K562 (cell line): ENCODE measurements at regions not wholly inside any gene's neighbourhood (a gene's known extent, or its start where the extent isn't known, plus 50 kb on each side); places are given as distances from the start of the nearest gene placed in this dataset.

Experiments
- ATAC-seq: fragments of 200-7000 bp; cut with Tn5 transposase; 3 replicates; pipeline ENCODE4 v1.9.1; 2020; ENCODE audit warnings: moderate library complexity
- BruUV-seq: library from RNA; stranded (reverse); fragments of 400-500 nt; replicated peaks from 2 replicates; lab custom pipeline; 2021; lab: Mats Ljungman, UMichigan
- CTCF ChIA-PET: fragments of 300-600 bp; formaldehyde crosslinking; extraction: SDS; loops from one replicate; lab custom pipeline; 2021; ENCODE audit warnings: low intra/inter-chr PET ratio; lab: Yijun Ruan, JAX
- POLR2A ChIA-PET: fragments of 300-600, 350-650 bp; sonication (Branson Sonifier 250); formaldehyde crosslinking; extraction: SDS; loops from one replicate; lab custom pipeline; 2021; ENCODE audit warnings: antibody characterized with exemption, inconsistent platforms; lab: Yijun Ruan, JAX
- DNase-seq, 4 experiments: peaks; one replicate each; pipeline versions ENCODE4 v3.0.0 to v3.0.0-alpha.2; 2011 to 2018; ENCODE audit warnings: low spot score in 3 of 4, mixed read lengths in 3 of 4; ENCODE audit errors: extremely low read depth in 1 of 4
- FAIRE-seq: peaks from 2 replicates; lab custom pipeline; 2011; peaks lifted over from hg19 to GRCh38; lab: Jason Lieb, UNC
- H2AFZ ChIP-seq: 2 replicates; pipeline ENCODE4 v1.6.0; 2011; ENCODE audit warnings: low read depth, low read length, control low read depth, inconsistent platforms
- H3K27ac ChIP-seq: fragments of 200-600 bp; 3 replicates; pipeline ENCODE4 v1.8.0; 2011; ENCODE audit warnings: low read depth, mild to moderate bottlenecking, control low read depth, inconsistent platforms, low read length, moderate library complexity, mixed read lengths; ENCODE audit errors: extremely low read depth
- H3K27me3 ChIP-seq, 2 experiments: fragments of 300-600 bp in 1 of 2; 2 replicates in 1 of 2; 3 replicates in 1 of 2; pipeline versions ENCODE4 v1.6.0 to v1.8.0; 2011; ENCODE audit warnings: inconsistent platforms in 2 of 2, low read length in 2 of 2, mild to moderate bottlenecking in 1 of 2, mixed read lengths in 1 of 2, moderate library complexity in 1 of 2; ENCODE audit not compliant: control insufficient read depth in 2 of 2, insufficient read depth in 2 of 2
- H3K36me3 ChIP-seq: fragments of 300-600 bp; 3 replicates; pipeline ENCODE4 v1.8.0; 2011; ENCODE audit warnings: mild to moderate bottlenecking, low read length, inconsistent platforms; ENCODE audit not compliant: control insufficient read depth, insufficient read depth
- H3K4me1 ChIP-seq, 2 experiments: fragments of 200-600 bp in 1 of 2; replicated peaks in 1 of 2; 2 replicates in 1 of 2; 3 replicates in 1 of 2; pipeline versions ENCODE4 v1.5.1 to v1.8.0; 2011; ENCODE audit warnings: inconsistent platforms in 2 of 2, low read length in 2 of 2, mild to moderate bottlenecking in 1 of 2, mixed read lengths in 1 of 2, moderate library complexity in 1 of 2; ENCODE audit not compliant: control insufficient read depth in 2 of 2, insufficient read depth in 2 of 2
- H3K4me2 ChIP-seq: 2 replicates; pipeline ENCODE4 v1.6.1; 2011; ENCODE audit warnings: low read length, control low read depth, inconsistent platforms, mixed read lengths; ENCODE audit not compliant: insufficient read depth
- H3K4me3 ChIP-seq: fragments of 200-600 bp; sonication (generic), shearing (Covaris generic); 2 replicates; pipeline ENCODE4 v1.5.1; 2016; ENCODE audit warnings: control low read depth, inconsistent platforms
- H3K79me2 ChIP-seq: fragments of 200-600 bp; 3 replicates; pipeline ENCODE4 v1.8.0; 2011; ENCODE audit warnings: low read length, inconsistent platforms; ENCODE audit not compliant: control insufficient read depth, insufficient read depth
- H3K9ac ChIP-seq, 2 experiments: 2 replicates each; pipeline versions ENCODE4 v1.6.0 to v1.6.1; 2011; ENCODE audit warnings: low read depth in 2 of 2, low read length in 2 of 2, control low read depth in 1 of 2, inconsistent platforms in 1 of 2, mild to moderate bottlenecking in 1 of 2, mixed read lengths in 1 of 2; ENCODE audit not compliant: insufficient read depth in 1 of 2
- H3K9me1 ChIP-seq: one replicate; pipeline ENCODE4 v1.6.0; 2011; ENCODE audit warnings: inconsistent platforms, mild to moderate bottlenecking, low read length, moderate library complexity; ENCODE audit not compliant: control insufficient read depth, insufficient read depth
- H3K9me3 ChIP-seq: replicated peaks from 2 replicates; pipeline ENCODE4 v1.5.1; 2011; ENCODE audit warnings: low read depth, low read length, inconsistent platforms; ENCODE audit not compliant: control insufficient read depth, insufficient read depth
- H4K20me1 ChIP-seq: replicated peaks from 2 replicates; pipeline ENCODE4 v1.6.1; 2011; ENCODE audit warnings: low read length, inconsistent platforms, mixed read lengths; ENCODE audit not compliant: control insufficient read depth, insufficient read depth
- CCAR2 ChIP-seq: fragments of 200-400 bp; formaldehyde crosslinking; IDR thresholded peaks from 2 replicates; pipeline ENCODE4 v1.6.1; 2017; ENCODE audit warnings: mild to moderate bottlenecking, low read depth, low read length
- MCM7 ChIP-seq, 2 experiments: fragments of 450-650 bp; IDR thresholded peaks; 2 replicates each; pipeline ENCODE4 v1.6.1; 2016 to 2018
- MED1 ChIP-seq: sonication (generic); formaldehyde crosslinking; IDR thresholded peaks from 2 replicates; pipeline ENCODE4 v1.8.1; 2023; ENCODE audit warnings: missing genetic modification reagents, borderline replicate concordance
- POLR3A ChIP-seq: IDR thresholded peaks from 2 replicates; pipeline ENCODE4 v1.6.1; 2011; ENCODE audit warnings: borderline replicate concordance, mild to moderate bottlenecking, moderate library complexity; ENCODE audit not compliant: insufficient read length, insufficient read depth; ENCODE audit errors: extremely low read depth
- RUNX1 ChIP-seq: sonication (generic); IDR thresholded peaks from 2 replicates; pipeline ENCODE4 v1.6.1; 2016; ENCODE audit warnings: antibody characterized with exemption, low read depth
- SETDB1 ChIP-seq: IDR thresholded peaks from one replicate; pipeline ENCODE4 v1.6.1; 2012; ENCODE audit warnings: low read length, control low read depth, inconsistent platforms
- TEAD4 ChIP-seq, 2 experiments: sonication (generic) in 1 of 2; formaldehyde crosslinking in 1 of 2; IDR thresholded peaks; 2 replicates each; pipeline versions ENCODE4 v1.6.1 to v1.8.0; 2012 to 2022; ENCODE audit warnings: borderline replicate concordance in 1 of 2, inconsistent platforms in 1 of 2, low read length in 1 of 2, mild to moderate bottlenecking in 1 of 2, missing genetic modification reagents in 1 of 2
- TFE3 ChIP-seq: fragments of 450-650 bp; formaldehyde crosslinking; IDR thresholded peaks from 2 replicates; pipeline ENCODE4 v1.4.0; 2020; ENCODE audit warnings: mild to moderate bottlenecking, mixed read lengths
- ZNF586 ChIP-seq: fragments of 450-650 bp; formaldehyde crosslinking; conservative IDR thresholded peaks from 2 replicates; pipeline ENCODE4 v1.4.0; 2020; ENCODE audit warnings: mild to moderate bottlenecking, moderate library complexity
- ZNF707 ChIP-seq: fragments of 250-450 bp; sonication (Bioruptor Pico); conservative IDR thresholded peaks from 2 replicates; pipeline ENCODE4 v1.8.0; 2022; ENCODE audit warnings: inconsistent platforms, mild to moderate bottlenecking, moderate library complexity
- ZNF75A ChIP-seq: fragments of 450-650 bp; formaldehyde crosslinking; IDR thresholded peaks from 2 replicates; pipeline ENCODE4 v1.4.0; 2020; ENCODE audit warnings: mild to moderate bottlenecking
- ZZZ3 ChIP-seq: fragments of 450-650 bp; IDR thresholded peaks from 2 replicates; pipeline ENCODE4 v1.6.1; 2016; ENCODE audit warnings: antibody characterized with exemption, mild to moderate bottlenecking, moderate library complexity
- WGBS: fragments of 100-300 bp; shearing (Covaris generic); methylation state at CpG from one replicate; pipeline ENCODE4 v1.1.6; 2016; ENCODE audit warnings: low coverage, mixed read lengths; ENCODE audit not compliant: insufficient coverage; ENCODE audit errors: missing lambda C conversion rate; 5-methylcytosine and 5-hydroxymethylcytosine counted together
- in situ Hi-C: fragments of 300-500 bp; cut with MboI; formaldehyde crosslinking; loops from 4 replicates; pipeline ENCODE4 v1.15.0; 2018; ENCODE audit warnings: inconsistent platforms, mixed read lengths
- intact Hi-C: fragments of 100-400 bp; cut with micrococcal nuclease; formaldehyde crosslinking; loops from 2 replicates; pipeline ENCODE4 v1.14.2; 2022
- TF ChIP-seq, protein P1 (sequence below), 2 experiments: fragments of 450-650 bp; formaldehyde crosslinking in 1 of 2; IDR thresholded peaks; 2 replicates each; pipeline versions ENCODE4 v1.4.0 to v1.6.1; 2014 to 2020; ENCODE audit warnings: mild to moderate bottlenecking in 2 of 2, borderline replicate concordance in 1 of 2, low read depth in 1 of 2

GRCh38 chr5:111830333-111830732 is 73.3 kb upstream of the NREP start:
- FAIRE-seq (no peak), ATAC-seq (no peak), DNase-seq (no peak)
- Histone ChIP-seq H3K9me1 (no peaks in the 10 kb centered on the region), H3K4me2 (no peak overlapping the region), H3K27me3 (no peaks in the 10 kb centered on the region), H3K9me3 (no peaks in the 10 kb centered on the region), H3K9ac (no peak overlapping the region), H3K4me3 (no peak overlapping the region), H3K27ac (no peak overlapping the region), H3K36me3 (no peaks in the 10 kb centered on the region), H4K20me1 (no peaks in the 10 kb centered on the region), H2AFZ (no peak overlapping the region), H3K79me2 (no peaks in the 10 kb centered on the region), H3K4me1 (no peaks in the 10 kb centered on the region)
- TF ChIP-seq SETDB1 (no peak), POLR3A (no peak), TEAD4 (IDR thresholded peaks at IDR 0.05; ENCODE audit: low read length) (no peak), TEAD4 (CRISPR knock-in tag; IDR thresholded peaks at IDR 0.05; ENCODE audit: borderline replicate concordance) (no peak), RUNX1 (no peak), CCAR2 (no peak), MCM7 (IDR thresholded peaks at IDR 0.05) (no peak), ZNF586 (CRISPR knock-in tag) (no peak), ZNF707 (CRISPR knock-in tag) (no peak), ZNF75A (CRISPR knock-in tag) (no peak), MED1 (CRISPR knock-in tag) (no peak), ZZZ3 (no peak), TFE3 (no peak)
- TF ChIP-seq, protein P1, sequence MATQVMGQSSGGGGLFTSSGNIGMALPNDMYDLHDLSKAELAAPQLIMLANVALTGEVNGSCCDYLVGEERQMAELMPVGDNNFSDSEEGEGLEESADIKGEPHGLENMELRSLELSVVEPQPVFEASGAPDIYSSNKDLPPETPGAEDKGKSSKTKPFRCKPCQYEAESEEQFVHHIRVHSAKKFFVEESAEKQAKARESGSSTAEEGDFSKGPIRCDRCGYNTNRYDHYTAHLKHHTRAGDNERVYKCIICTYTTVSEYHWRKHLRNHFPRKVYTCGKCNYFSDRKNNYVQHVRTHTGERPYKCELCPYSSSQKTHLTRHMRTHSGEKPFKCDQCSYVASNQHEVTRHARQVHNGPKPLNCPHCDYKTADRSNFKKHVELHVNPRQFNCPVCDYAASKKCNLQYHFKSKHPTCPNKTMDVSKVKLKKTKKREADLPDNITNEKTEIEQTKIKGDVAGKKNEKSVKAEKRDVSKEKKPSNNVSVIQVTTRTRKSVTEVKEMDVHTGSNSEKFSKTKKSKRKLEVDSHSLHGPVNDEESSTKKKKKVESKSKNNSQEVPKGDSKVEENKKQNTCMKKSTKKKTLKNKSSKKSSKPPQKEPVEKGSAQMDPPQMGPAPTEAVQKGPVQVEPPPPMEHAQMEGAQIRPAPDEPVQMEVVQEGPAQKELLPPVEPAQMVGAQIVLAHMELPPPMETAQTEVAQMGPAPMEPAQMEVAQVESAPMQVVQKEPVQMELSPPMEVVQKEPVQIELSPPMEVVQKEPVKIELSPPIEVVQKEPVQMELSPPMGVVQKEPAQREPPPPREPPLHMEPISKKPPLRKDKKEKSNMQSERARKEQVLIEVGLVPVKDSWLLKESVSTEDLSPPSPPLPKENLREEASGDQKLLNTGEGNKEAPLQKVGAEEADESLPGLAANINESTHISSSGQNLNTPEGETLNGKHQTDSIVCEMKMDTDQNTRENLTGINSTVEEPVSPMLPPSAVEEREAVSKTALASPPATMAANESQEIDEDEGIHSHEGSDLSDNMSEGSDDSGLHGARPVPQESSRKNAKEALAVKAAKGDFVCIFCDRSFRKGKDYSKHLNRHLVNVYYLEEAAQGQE (IDR thresholded peaks at IDR 0.05; ENCODE audit: borderline replicate concordance): no peak
- TF ChIP-seq, protein P1 (CRISPR knock-in tag; IDR thresholded peaks at IDR 0.05; ENCODE audit: low read depth): no peak
- WGBS: 9% methylated on average over 1 of the region's 1 CpG
- intact Hi-C loops: no loop called here
- POLR2A ChIA-PET: interaction anchor here (0.6 kb wide), 1 partner anchor 1444 kb away, joined by 4 read pairs; no protein-coding TSS in a partner anchor
- BruUV-seq: no TSS peak
- CTCF ChIA-PET: no interaction called here
- in situ Hi-C loops: no loop called here
